Upper lobe of left lung (tissue), 6 donors: ENCODE measurements at regions not wholly inside any gene's neighbourhood (a gene's known extent, or its start where the extent isn't known, plus 50 kb on each side); places are given as distances from the start of the nearest gene placed in this dataset.

Source experiments
- ATAC-seq, 2 donors: fragments of 200-7000 bp; cut with Tn5 transposase; one replicate each; pipeline ENCODE4 v1.9.1; 2022; ENCODE audit warnings: mild to moderate bottlenecking in 2 of 2, moderate library complexity in 2 of 2; ENCODE audit not compliant: low FRiP score in 2 of 2
- DNase-seq, 2 donors: peaks; one replicate each; pipeline ENCODE4 v3.0.0-alpha.2; 2019 to 2020
- H3K27ac ChIP-seq, 4 donors: fragments of 200-600 bp; sonication (generic); one replicate each; pipeline ENCODE4 v1.5.1; 2016 to 2019
- H3K27me3 ChIP-seq, 4 donors: fragments of 200-600 bp; sonication (generic); one replicate each; pipeline ENCODE4 v1.5.1; 2017 to 2019
- H3K36me3 ChIP-seq, 4 donors: fragments of 200-600 bp; sonication (generic); one replicate each; pipeline ENCODE4 v1.5.1; 2016 to 2019
- H3K4me1 ChIP-seq, 4 donors: fragments of 200-600 bp; sonication (generic); one replicate each; pipeline ENCODE4 v1.5.1; 2018 to 2019
- H3K4me3 ChIP-seq, 4 donors: fragments of 200-600 bp; sonication (generic); one replicate each; pipeline ENCODE4 v1.5.1; 2017 to 2019; ENCODE audit warnings: mild to moderate bottlenecking in 2 of 4, moderate library complexity in 1 of 4
- H3K9me3 ChIP-seq, 4 donors: fragments of 200-600 bp; sonication (generic); one replicate each; pipeline ENCODE4 v1.5.1; 2018 to 2019
- EP300 ChIP-seq, 4 donors: sonication (generic); formaldehyde crosslinking; IDR thresholded peaks; one replicate each; pipeline ENCODE4 v1.5.1; 2017; ENCODE audit warnings: antibody characterized with exemption in 4 of 4, control low read depth in 2 of 4
- POLR2A ChIP-seq, 4 donors: fragments of 450-650 bp; IDR thresholded peaks; one replicate each; pipeline ENCODE4 v1.5.1; 2016 to 2017; ENCODE audit warnings: antibody characterized with exemption in 4 of 4, mild to moderate bottlenecking in 2 of 4
- POLR2AphosphoS5 ChIP-seq, 2 donors: sonication (generic); formaldehyde crosslinking; IDR thresholded peaks; one replicate each; pipeline ENCODE4 v1.5.1; 2017; ENCODE audit warnings: antibody characterized with exemption in 2 of 2
- WGBS, 2 donors: methylation state at CpG; one replicate each; pipeline ENCODE4 v1.1.5; 2017 to 2018; 5-methylcytosine and 5-hydroxymethylcytosine counted together
- TF ChIP-seq, protein P1 (sequence below), 6 experiments: fragments of 450-650 bp in 4 of 6; fragments of 200-600 bp in 2 of 6; sonication (generic) in 2 of 6; IDR thresholded peaks; one replicate each; pipeline ENCODE4 v1.5.1; 2016 to 2019; ENCODE audit warnings: antibody characterized with exemption in 6 of 6
- donor health status: DM: no; HTN: no; CAD: no; lungs with moderate emphysema.
- donor health status: DM: no; HTN: yes; CAD: no; lungs with severe emphysema.

DNA sequence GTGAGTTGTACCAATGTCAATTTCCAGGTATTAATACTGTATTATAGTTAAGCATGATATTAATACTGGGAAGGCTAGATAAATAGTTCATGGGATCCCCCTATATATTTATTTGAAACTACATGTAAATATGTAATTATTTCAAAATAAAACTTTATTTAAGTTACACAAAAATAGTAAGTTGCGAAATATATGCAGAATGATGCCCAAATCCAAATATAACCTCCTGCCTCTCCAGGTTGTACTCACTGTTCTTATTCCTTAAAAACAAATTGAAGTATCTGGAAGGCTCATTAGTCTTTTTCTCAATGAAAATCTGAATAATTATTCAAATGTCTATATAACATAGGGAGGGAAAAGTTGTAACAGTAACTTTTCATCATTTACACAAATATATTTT, 161.9 kb upstream of the DEFB112 start:
- H3K4me1 ChIP-seq: no peaks in the 10 kb centered on the region
- no peaks in the 10 kb centered on the region for H3K27me3 ChIP-seq
- no peak overlapping the region for H3K27ac ChIP-seq
- no peak overlapping the region for H3K4me3 ChIP-seq
- DNase-seq (no peak), ATAC-seq (no peak)
- no peaks in the 10 kb centered on the region for H3K36me3 ChIP-seq
- WGBS, 2 donors: 85 to 96% methylated on average over 1 of the region's 1 CpG
- no peaks in the 10 kb centered on the region for H3K9me3 ChIP-seq
- TF ChIP-seq, protein P1, sequence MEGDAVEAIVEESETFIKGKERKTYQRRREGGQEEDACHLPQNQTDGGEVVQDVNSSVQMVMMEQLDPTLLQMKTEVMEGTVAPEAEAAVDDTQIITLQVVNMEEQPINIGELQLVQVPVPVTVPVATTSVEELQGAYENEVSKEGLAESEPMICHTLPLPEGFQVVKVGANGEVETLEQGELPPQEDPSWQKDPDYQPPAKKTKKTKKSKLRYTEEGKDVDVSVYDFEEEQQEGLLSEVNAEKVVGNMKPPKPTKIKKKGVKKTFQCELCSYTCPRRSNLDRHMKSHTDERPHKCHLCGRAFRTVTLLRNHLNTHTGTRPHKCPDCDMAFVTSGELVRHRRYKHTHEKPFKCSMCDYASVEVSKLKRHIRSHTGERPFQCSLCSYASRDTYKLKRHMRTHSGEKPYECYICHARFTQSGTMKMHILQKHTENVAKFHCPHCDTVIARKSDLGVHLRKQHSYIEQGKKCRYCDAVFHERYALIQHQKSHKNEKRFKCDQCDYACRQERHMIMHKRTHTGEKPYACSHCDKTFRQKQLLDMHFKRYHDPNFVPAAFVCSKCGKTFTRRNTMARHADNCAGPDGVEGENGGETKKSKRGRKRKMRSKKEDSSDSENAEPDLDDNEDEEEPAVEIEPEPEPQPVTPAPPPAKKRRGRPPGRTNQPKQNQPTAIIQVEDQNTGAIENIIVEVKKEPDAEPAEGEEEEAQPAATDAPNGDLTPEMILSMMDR (IDR thresholded peaks at IDR 0.05): no peak

DNA sequence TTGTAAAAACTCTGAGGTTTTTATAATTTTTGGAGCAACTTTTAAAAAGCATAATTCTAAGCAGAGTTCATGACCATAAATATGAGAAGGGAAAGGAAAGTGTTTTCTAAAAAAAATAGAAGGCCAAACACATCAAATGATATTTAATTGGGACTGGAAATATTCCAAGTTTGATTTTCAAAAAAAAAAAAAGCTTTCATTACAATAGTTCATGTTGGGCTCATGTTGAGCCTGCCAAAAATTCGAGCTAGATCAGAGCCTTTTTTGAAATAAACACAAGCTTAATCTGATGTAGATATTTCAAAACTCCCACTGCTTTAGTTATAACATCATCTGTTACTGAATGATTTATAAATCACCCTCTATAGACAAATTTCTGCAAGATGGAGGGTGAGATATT, 163.4 kb upstream of the DEFB112 start:
- no peak for TF ChIP-seq EP300 (IDR thresholded peaks at IDR 0.05)
- no peak for TF ChIP-seq POLR2A (IDR thresholded peaks at IDR 0.05)
- TF ChIP-seq, protein P1 (IDR thresholded peaks at IDR 0.05): no peak
- TF ChIP-seq POLR2AphosphoS5 (IDR thresholded peaks at IDR 0.05): no peak
- no peaks in the 10 kb centered on the region for H3K9me3 ChIP-seq
- H3K4me3 ChIP-seq: no peak overlapping the region
- H3K27ac ChIP-seq: no peak overlapping the region
- H3K27me3 ChIP-seq: no peaks in the 10 kb centered on the region
- ATAC-seq: no peak
- WGBS, 2 donors: 11 to 21% methylated on average over 1 of the region's 1 CpG
- no peak for DNase-seq
- H3K4me1 ChIP-seq: no peaks in the 10 kb centered on the region
- no peaks in the 10 kb centered on the region for H3K36me3 ChIP-seq

DNA sequence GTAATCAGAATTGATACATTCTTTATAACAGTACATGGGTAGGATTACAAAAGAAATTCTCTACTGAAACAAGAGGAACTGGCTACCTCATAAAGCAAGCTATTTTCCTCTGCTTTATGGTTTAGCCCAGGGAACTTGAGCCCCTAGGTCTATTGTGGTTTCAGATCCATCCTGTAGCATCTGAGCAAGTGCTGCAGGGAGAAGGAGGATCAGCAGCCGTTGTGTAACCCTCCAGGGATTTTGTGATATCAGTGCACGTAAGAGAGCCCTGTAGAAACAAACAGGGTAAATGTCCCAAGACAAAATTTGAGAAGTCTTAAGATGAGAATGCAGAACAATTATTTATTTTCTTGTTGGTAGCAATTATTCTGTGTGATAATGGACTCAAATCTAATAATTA, 165.2 kb upstream of the DEFB112 start:
- no peaks in the 10 kb centered on the region for H3K36me3 ChIP-seq
- no peak overlapping the region for H3K27ac ChIP-seq
- 53 to 66% methylated on average over 2 of the region's 2 CpGs for whole genome bisulfite sequencing, 2 donors
- DNase-seq (no peak), ATAC-seq (no peak)
- no peak overlapping the region for H3K4me3 ChIP-seq
- H3K4me1 ChIP-seq: no peaks in the 10 kb centered on the region
- TF ChIP-seq POLR2A (IDR thresholded peaks at IDR 0.05): no peak
- TF ChIP-seq POLR2AphosphoS5 (IDR thresholded peaks at IDR 0.05): no peak
- TF ChIP-seq, protein P1 (IDR thresholded peaks at IDR 0.05): no peak
- no peaks in the 10 kb centered on the region for H3K9me3 ChIP-seq
- H3K27me3 ChIP-seq: no peaks in the 10 kb centered on the region

DNA sequence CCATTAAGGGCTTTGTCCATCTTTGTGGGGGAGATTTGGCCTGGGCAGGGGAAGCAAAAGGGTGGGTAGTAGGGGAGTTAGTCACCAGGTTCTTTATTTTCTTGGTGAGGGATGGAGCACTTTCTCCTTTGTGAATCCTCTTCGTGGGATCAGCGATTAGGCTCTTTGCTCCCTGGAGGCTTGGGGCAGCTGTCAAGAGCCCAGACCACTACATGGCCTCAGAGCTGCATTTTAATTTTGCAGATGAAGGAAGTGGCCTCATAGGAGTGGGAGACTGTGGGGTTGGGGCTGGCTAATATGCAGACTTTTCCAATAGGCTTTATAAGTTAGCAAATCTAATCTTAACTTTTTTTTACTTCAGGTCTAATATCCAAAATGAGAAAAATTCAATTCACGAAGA, 168.1 kb upstream of the DEFB112 start:
- WGBS, 2 donors: 74 to 77% methylated on average over 3 of the region's 3 CpGs
- no peak for ATAC-seq
- H3K36me3 ChIP-seq: no peaks in the 10 kb centered on the region
- H3K27ac ChIP-seq: no peak overlapping the region
- DNase-seq: no peak
- H3K9me3 ChIP-seq: no peaks in the 10 kb centered on the region
- H3K4me1 ChIP-seq: no peaks in the 10 kb centered on the region
- TF ChIP-seq, protein P1 (IDR thresholded peaks at IDR 0.05): no peak
- no peak for TF ChIP-seq POLR2AphosphoS5 (IDR thresholded peaks at IDR 0.05)
- no peak for TF ChIP-seq POLR2A (IDR thresholded peaks at IDR 0.05)
- no peak for TF ChIP-seq EP300 (IDR thresholded peaks at IDR 0.05)
- H3K4me3 ChIP-seq: no peak overlapping the region
- no peaks in the 10 kb centered on the region for H3K27me3 ChIP-seq

DNA sequence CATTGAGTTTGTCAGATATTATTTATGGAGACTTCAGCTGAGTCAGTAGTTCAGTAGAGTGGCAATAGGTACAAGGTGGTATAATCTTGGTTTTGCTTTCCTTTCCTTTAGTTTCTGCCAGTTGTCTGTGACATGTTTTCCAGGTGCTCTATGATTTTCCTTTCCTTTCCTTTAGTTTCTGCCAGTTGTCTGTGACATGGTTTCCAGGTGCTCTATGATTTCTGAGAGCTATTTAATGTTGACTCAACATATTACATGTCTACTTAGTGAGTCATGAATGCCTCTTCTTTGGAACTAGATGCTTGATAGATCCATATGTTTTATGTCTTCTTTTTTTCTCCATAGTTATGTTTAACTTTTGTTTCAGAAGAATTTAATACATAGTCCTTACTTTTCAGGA, 186.4 kb upstream of the DEFB112 start:
- H3K27me3 ChIP-seq: no peaks in the 10 kb centered on the region
- H3K27ac ChIP-seq: no peak overlapping the region
- DNase-seq: no peak
- no peak for ATAC-seq
- TF ChIP-seq EP300 (IDR thresholded peaks at IDR 0.05) (no peak), POLR2A (IDR thresholded peaks at IDR 0.05) (no peak)
- TF ChIP-seq, protein P1 (IDR thresholded peaks at IDR 0.05): no peak
- no peaks in the 10 kb centered on the region for H3K4me1 ChIP-seq
- H3K36me3 ChIP-seq: no peaks in the 10 kb centered on the region
- no peak overlapping the region for H3K4me3 ChIP-seq
- H3K9me3 ChIP-seq: no peaks in the 10 kb centered on the region
